CD4-positive, alpha-beta T cell treated with Interleukin-15 for 1 hour (primary cell): ENCODE measurements at regions not wholly inside any gene's neighbourhood (a gene's known extent, or its start where the extent isn't known, plus 50 kb on each side); places are given as distances from the start of the nearest gene placed in this dataset.

ENCODE experiments used
- DNase-seq: peaks from one replicate; pipeline ENCODE4 v3.0.0-alpha.2; 2020

- DNase-seq: no peak
Measured at GRCh38 chr19:31089681-31090080, 259.6 kb downstream of the TSHZ3 start.

GRCh38 chr19:31085125-31085524 is 264.1 kb downstream of the TSHZ3 start:
- DNase-seq: no peak

GRCh38 chr19:31083105-31083504 is 266.1 kb downstream of the TSHZ3 start:
- DNase-seq: no peak

GRCh38 chr19:31075146-31075655 is 274.0 kb downstream of the TSHZ3 start:
- DNase-seq: no peak

- no peak for DNase-seq
Measured at GRCh38 chr19:31074199-31075125, 274.8 kb downstream of the TSHZ3 start.

- no peak for DNase-seq
Measured at GRCh38 chr19:31073485-31074198, 275.6 kb downstream of the TSHZ3 start.

- DNase-seq: no peak
Measured at GRCh38 chr19:31072451-31072850, 276.8 kb downstream of the TSHZ3 start.

- DNase-seq: no peak
Measured at GRCh38 chr19:31071136-31071855, 277.9 kb downstream of the TSHZ3 start.

GRCh38 chr19:31070146-31071065 is 278.8 kb downstream of the TSHZ3 start:
- DNase-seq: no peak

GRCh38 chr19:31068268-31068667 is 281.0 kb downstream of the TSHZ3 start:
- DNase-seq: no peak

GRCh38 chr19:31066385-31066784 is 282.9 kb downstream of the TSHZ3 start:
- no peak for DNase-seq

- no peak for DNase-seq
Measured at GRCh38 chr19:31064491-31064890, 284.7 kb downstream of the TSHZ3 start.

GRCh38 chr19:31058676-31059340 is 290.4 kb downstream of the TSHZ3 start:
- DNase-seq: no peak

- DNase-seq: no peak
Measured at GRCh38 chr19:31057476-31057875, 291.8 kb downstream of the TSHZ3 start.

GRCh38 chr19:31055454-31055853 is 293.8 kb downstream of the TSHZ3 start:
- DNase-seq: no peak

- no peak for DNase-seq
Measured at GRCh38 chr19:31054430-31054829, 294.8 kb downstream of the TSHZ3 start.

- DNase-seq: no peak
Measured at GRCh38 chr19:31049431-31049830, 299.8 kb downstream of the TSHZ3 start.

GRCh38 chr19:31046024-31046423 is 303.2 kb downstream of the TSHZ3 start:
- no peak for DNase-seq

GRCh38 chr19:31041461-31041860 is 307.8 kb downstream of the TSHZ3 start:
- DNase-seq: no peak

- no peak for DNase-seq
Measured at GRCh38 chr19:31039151-31039550, 310.1 kb downstream of the TSHZ3 start.

- DNase-seq: no peak
Measured at GRCh38 chr19:31037286-31037980, 311.8 kb downstream of the TSHZ3 start.
